ENCODE measurements at regions not wholly inside any gene's neighbourhood (a gene's known extent, or its start where the extent isn't known, plus 50 kb on each side); places are given as distances from the start of the nearest gene placed in this dataset.

GRCh38 chr2:8103085-8103708 is 578.7 kb upstream of the ID2 start:
- Histone ChIP-seq H2BK120ac (ENCODE audit: low read depth, low read length) (no peak overlapping the region), H3K36me3 (replicated peaks in 1 of 2; ENCODE audit: control insufficient read depth in 2 of 2, insufficient read depth in 2 of 2, low read length in 2 of 2) (no peaks in the 10 kb centered on the region), H3K4ac (ENCODE audit: low read length) (no peak overlapping the region), H2AK5ac (ENCODE audit: low read depth, low read length) (no peak overlapping the region), H4K8ac (ENCODE audit: low read depth, low read length) (no peak overlapping the region), H3K14ac (ENCODE audit: low read length) (no peak overlapping the region), H2BK15ac (ENCODE audit: low read length) (no peak overlapping the region), H2BK5ac (ENCODE audit: low read length) (no peak overlapping the region), H3K79me1 (ENCODE audit: low read depth, low read length) (no peaks in the 10 kb centered on the region), H3K4me1 (ENCODE audit: control insufficient read depth in 2 of 2, insufficient read depth in 1 of 2, low read depth in 1 of 2, low read length in 2 of 2) (peaks cover 0 to 4% of the 10 kb centered on the region in 2 donors), H2BK12ac (ENCODE audit: low read length) (no peak overlapping the region), H3K27me3 (ENCODE audit: control insufficient read depth in 3 of 3, insufficient read depth in 3 of 3, low read depth in 1 of 3, low read length in 3 of 3) (no peaks in the 10 kb centered on the region), H3K4me3 (ENCODE audit: low read length in 2 of 2) (no peak overlapping the region), H4K91ac (ENCODE audit: low read depth, low read length, poor library complexity) (no peak overlapping the region), H3K9me3 (replicated peaks in 1 of 2; ENCODE audit: control insufficient read depth in 2 of 2, insufficient read depth in 1 of 2, low read depth in 1 of 2, low read length in 2 of 2) (no peaks in the 10 kb centered on the region), H3K23ac (ENCODE audit: low read depth, low read length, poor library complexity) (no peak overlapping the region), H2AFZ (ENCODE audit: low read length) (no peak overlapping the region), H3K9ac (ENCODE audit: low read depth, low read length, poor library complexity) (no peak overlapping the region), H3K4me2 (ENCODE audit: insufficient read depth, low read length, poor library complexity, severe bottlenecking) (no peak overlapping the region), H3K27ac (replicated peaks; ENCODE audit: low read length) (no peak overlapping the region), H3K18ac (ENCODE audit: low read length) (no peak overlapping the region)
- WGBS, 2 donors (ENCODE audit: extremely low coverage in 2 of 2, insufficient read length in 2 of 2, insufficient replicate concordance in 1 of 2), result no CpG with 5 or more reads among the region's 6 CpGs
- no peak for DNase-seq (ENCODE audit: low spot score)

- DNase-seq (ENCODE audit: low spot score), result no peak
- H3K23ac ChIP-seq (ENCODE audit: low read depth, low read length, poor library complexity), result no peak overlapping the region
- H3K79me1 ChIP-seq (ENCODE audit: low read depth, low read length), result no peaks in the 10 kb centered on the region
- H2BK12ac ChIP-seq (ENCODE audit: low read length), result no peak overlapping the region
- H4K8ac ChIP-seq (ENCODE audit: low read depth, low read length), result no peak overlapping the region
- H3K9ac ChIP-seq (ENCODE audit: low read depth, low read length, poor library complexity), result no peak overlapping the region
- H2BK5ac ChIP-seq (ENCODE audit: low read length), result no peak overlapping the region
- no peaks in the 10 kb centered on the region for H3K27me3 ChIP-seq (ENCODE audit: control insufficient read depth in 3 of 3, insufficient read depth in 3 of 3, low read depth in 1 of 3, low read length in 3 of 3)
- no peak overlapping the region for H3K27ac ChIP-seq (replicated peaks; ENCODE audit: low read length)
- no peak overlapping the region for H3K14ac ChIP-seq (ENCODE audit: low read length)
- no peak overlapping the region for H2BK15ac ChIP-seq (ENCODE audit: low read length)
- H3K4me1 ChIP-seq (ENCODE audit: control insufficient read depth in 2 of 2, insufficient read depth in 1 of 2, low read depth in 1 of 2, low read length in 2 of 2), result peaks cover 0 to 4% of the 10 kb centered on the region in 2 donors
- H3K4ac ChIP-seq (ENCODE audit: low read length), result no peak overlapping the region
- no peak overlapping the region for H3K18ac ChIP-seq (ENCODE audit: low read length)
- no peaks in the 10 kb centered on the region for H3K36me3 ChIP-seq (replicated peaks in 1 of 2; ENCODE audit: control insufficient read depth in 2 of 2, insufficient read depth in 2 of 2, low read length in 2 of 2)
- WGBS, 2 donors (ENCODE audit: extremely low coverage in 2 of 2, insufficient read length in 2 of 2, insufficient replicate concordance in 1 of 2), result no CpG with 5 or more reads among the region's 1 CpG
- no peak overlapping the region for H2BK120ac ChIP-seq (ENCODE audit: low read depth, low read length)
- peaks cover 2 to 7% of the 10 kb centered on the region in 2 donors for H3K9me3 ChIP-seq (replicated peaks in 1 of 2; ENCODE audit: control insufficient read depth in 2 of 2, insufficient read depth in 1 of 2, low read depth in 1 of 2, low read length in 2 of 2)
- H4K91ac ChIP-seq (ENCODE audit: low read depth, low read length, poor library complexity), result no peak overlapping the region
- H3K4me2 ChIP-seq (ENCODE audit: insufficient read depth, low read length, poor library complexity, severe bottlenecking), result no peak overlapping the region
- H2AFZ ChIP-seq (ENCODE audit: low read length), result no peak overlapping the region
- no peak overlapping the region for H3K4me3 ChIP-seq (ENCODE audit: low read length in 2 of 2)
- H2AK5ac ChIP-seq (ENCODE audit: low read depth, low read length), result no peak overlapping the region
Measured at GRCh38 chr2:8107150-8107549, 574.7 kb upstream of the ID2 start.

GRCh38 chr2:8107621-8108378 is 574.1 kb upstream of the ID2 start:
- Histone ChIP-seq H3K4ac (ENCODE audit: low read length) (no peak overlapping the region), H3K79me1 (ENCODE audit: low read depth, low read length) (no peaks in the 10 kb centered on the region), H3K9ac (ENCODE audit: low read depth, low read length, poor library complexity) (no peak overlapping the region), H3K23ac (ENCODE audit: low read depth, low read length, poor library complexity) (no peak overlapping the region), H3K4me1 (ENCODE audit: control insufficient read depth in 2 of 2, insufficient read depth in 1 of 2, low read depth in 1 of 2, low read length in 2 of 2) (peaks cover 0 to 4% of the 10 kb centered on the region in 2 donors), H2AK5ac (ENCODE audit: low read depth, low read length) (no peak overlapping the region), H3K4me3 (ENCODE audit: low read length in 2 of 2) (no peak overlapping the region), H2BK120ac (ENCODE audit: low read depth, low read length) (no peak overlapping the region), H2BK15ac (ENCODE audit: low read length) (no peak overlapping the region), H4K8ac (ENCODE audit: low read depth, low read length) (no peak overlapping the region), H3K36me3 (replicated peaks in 1 of 2; ENCODE audit: control insufficient read depth in 2 of 2, insufficient read depth in 2 of 2, low read length in 2 of 2) (no peaks in the 10 kb centered on the region), H3K27ac (replicated peaks; ENCODE audit: low read length) (no peak overlapping the region), H3K27me3 (ENCODE audit: control insufficient read depth in 3 of 3, insufficient read depth in 3 of 3, low read depth in 1 of 3, low read length in 3 of 3) (no peaks in the 10 kb centered on the region), H3K14ac (ENCODE audit: low read length) (no peak overlapping the region), H2BK5ac (ENCODE audit: low read length) (no peak overlapping the region), H4K91ac (ENCODE audit: low read depth, low read length, poor library complexity) (no peak overlapping the region), H3K18ac (ENCODE audit: low read length) (peak overlapping the region; percentile 32), H2AFZ (ENCODE audit: low read length) (no peak overlapping the region), H2BK12ac (ENCODE audit: low read length) (no peak overlapping the region), H3K4me2 (ENCODE audit: insufficient read depth, low read length, poor library complexity, severe bottlenecking) (no peak overlapping the region), H3K9me3 (replicated peaks in 1 of 2; ENCODE audit: control insufficient read depth in 2 of 2, insufficient read depth in 1 of 2, low read depth in 1 of 2, low read length in 2 of 2) (peaks cover 2 to 7% of the 10 kb centered on the region in 2 donors)
- no peak for DNase-seq (ENCODE audit: low spot score)
- WGBS, 2 donors (ENCODE audit: extremely low coverage in 2 of 2, insufficient read length in 2 of 2, insufficient replicate concordance in 1 of 2), result no CpG with 5 or more reads among the region's 5 CpGs

- no peak overlapping the region for H2BK12ac ChIP-seq (ENCODE audit: low read length)
- H2BK5ac ChIP-seq (ENCODE audit: low read length), result no peak overlapping the region
- no peak for DNase-seq (ENCODE audit: low spot score)
- no peak overlapping the region for H3K23ac ChIP-seq (ENCODE audit: low read depth, low read length, poor library complexity)
- no peak overlapping the region for H2BK15ac ChIP-seq (ENCODE audit: low read length)
- no peak overlapping the region for H2AK5ac ChIP-seq (ENCODE audit: low read depth, low read length)
- no peak overlapping the region for H3K4ac ChIP-seq (ENCODE audit: low read length)
- H3K4me1 ChIP-seq (ENCODE audit: control insufficient read depth in 2 of 2, insufficient read depth in 1 of 2, low read depth in 1 of 2, low read length in 2 of 2), result no peaks in the 10 kb centered on the region
- H2BK120ac ChIP-seq (ENCODE audit: low read depth, low read length), result no peak overlapping the region
- H3K27me3 ChIP-seq (ENCODE audit: control insufficient read depth in 3 of 3, insufficient read depth in 3 of 3, low read depth in 1 of 3, low read length in 3 of 3), result no peaks in the 10 kb centered on the region
- peaks cover 2 to 7% of the 10 kb centered on the region in 2 donors for H3K9me3 ChIP-seq (replicated peaks in 1 of 2; ENCODE audit: control insufficient read depth in 2 of 2, insufficient read depth in 1 of 2, low read depth in 1 of 2, low read length in 2 of 2)
- H3K14ac ChIP-seq (ENCODE audit: low read length), result no peak overlapping the region
- no peak overlapping the region for H3K4me3 ChIP-seq (ENCODE audit: low read length in 2 of 2)
- H3K36me3 ChIP-seq (replicated peaks in 1 of 2; ENCODE audit: control insufficient read depth in 2 of 2, insufficient read depth in 2 of 2, low read length in 2 of 2), result no peaks in the 10 kb centered on the region
- H4K8ac ChIP-seq (ENCODE audit: low read depth, low read length), result no peak overlapping the region
- H3K27ac ChIP-seq (replicated peaks; ENCODE audit: low read length), result no peak overlapping the region
- WGBS, 2 donors (ENCODE audit: extremely low coverage in 2 of 2, insufficient read length in 2 of 2, insufficient replicate concordance in 1 of 2), result no CpG with 5 or more reads among the region's 2 CpGs
- H3K79me1 ChIP-seq (ENCODE audit: low read depth, low read length), result no peaks in the 10 kb centered on the region
- H2AFZ ChIP-seq (ENCODE audit: low read length), result no peak overlapping the region
- no peak overlapping the region for H3K18ac ChIP-seq (ENCODE audit: low read length)
- H4K91ac ChIP-seq (ENCODE audit: low read depth, low read length, poor library complexity), result no peak overlapping the region
- H3K4me2 ChIP-seq (ENCODE audit: insufficient read depth, low read length, poor library complexity, severe bottlenecking), result no peak overlapping the region
- no peak overlapping the region for H3K9ac ChIP-seq (ENCODE audit: low read depth, low read length, poor library complexity)
Measured at GRCh38 chr2:8110716-8111115, 571.1 kb upstream of the ID2 start.

All from neuronal stem cell (in vitro differentiated cells).